ENCODE measurements at regions not wholly inside any gene's neighbourhood (a gene's known extent, or its start where the extent isn't known, plus 50 kb on each side); places are given as distances from the start of the nearest gene placed in this dataset.

GRCh38 chr20:21564127-21564773 is 50.4 kb upstream of the NKX2-2 start:
- no peaks in the 10 kb centered on the region for H3K9me3 Mint-ChIP-seq
- H3K27me3 Mint-ChIP-seq: peaks cover 14% of the 10 kb centered on the region
- H3K27ac Mint-ChIP-seq: no peak overlapping the region
- peaks cover 7% of the 10 kb centered on the region for H3K4me1 Mint-ChIP-seq
- no peak for ATAC-seq
- no peaks in the 10 kb centered on the region for H3K36me3 Mint-ChIP-seq (ENCODE audit: low read depth)
- no peak for DNase-seq
- H3K4me3 Mint-ChIP-seq: no peak overlapping the region
